ENCODE measurements at regions not wholly inside any gene's neighbourhood (a gene's known extent, or its start where the extent isn't known, plus 50 kb on each side); places are given as distances from the start of the nearest gene placed in this dataset.
"Not testable (repeated sequence)": the region's sequence is repeated elsewhere in the genome, so short reads cannot be mapped to it uniquely, and the experiment has no call there.

- DNase-seq = no peak
Measured at GRCh38 chr12:25424211-25424731, 128.8 kb downstream of the LMNTD1 start.

GRCh38 chr12:25423355-25424050 is 129.6 kb downstream of the LMNTD1 start:
- DNase-seq = no peak

- DNase-seq = no peak
Measured at GRCh38 chr12:25422241-25422640, 130.8 kb downstream of the LMNTD1 start.

- no peak for DNase-seq
Measured at GRCh38 chr12:25421651-25422167, 131.4 kb downstream of the LMNTD1 start.

- no peak for DNase-seq
Measured at GRCh38 chr12:25420116-25420515, 133.0 kb downstream of the LMNTD1 start.

GRCh38 chr12:25419595-25419994 is 133.5 kb downstream of the LMNTD1 start:
- no peak for DNase-seq

GRCh38 chr12:25417071-25417470 is 136.0 kb downstream of the LMNTD1 start:
- DNase-seq = no peak

- no peak for DNase-seq
Measured at GRCh38 chr12:25416516-25416915, 136.6 kb downstream of the LMNTD1 start.

- no peak for DNase-seq
Measured at GRCh38 chr12:25415004-25415403, 138.1 kb downstream of the LMNTD1 start.

GRCh38 chr12:25412735-25413134 is 140.3 kb downstream of the LMNTD1 start:
- DNase-seq = no peak

GRCh38 chr12:25404955-25405354 is 148.1 kb downstream of the LMNTD1 start:
- DNase-seq = no peak

GRCh38 chr12:25401547-25402345 is 151.0 kb upstream of the KRAS start:
- no peak for DNase-seq

GRCh38 chr12:25397001-25397400 is 146.3 kb upstream of the KRAS start:
- no peak for DNase-seq

- no peak for DNase-seq
Measured at GRCh38 chr12:25395227-25395626, 144.5 kb upstream of the KRAS start.

- DNase-seq = not testable (repeated sequence)
Measured at GRCh38 chr12:25394775-25395174, 144.0 kb upstream of the KRAS start.

GRCh38 chr12:25394025-25394424 is 143.3 kb upstream of the KRAS start:
- DNase-seq = no peak

- not testable (repeated sequence) for DNase-seq
Measured at GRCh38 chr12:25391346-25391745, 140.6 kb upstream of the KRAS start.

- no peak for DNase-seq
Measured at GRCh38 chr12:25388183-25388582, 137.5 kb upstream of the KRAS start.

GRCh38 chr12:25387732-25388050 is 137.0 kb upstream of the KRAS start:
- no peak for DNase-seq

- DNase-seq = peak; percentile 90 to 92
Measured at GRCh38 chr12:25386831-25387731, 136.4 kb upstream of the KRAS start.

- no peak for DNase-seq
Measured at GRCh38 chr12:25384893-25385248, 134.1 kb upstream of the KRAS start.

GRCh38 chr12:25384038-25384892 is 133.5 kb upstream of the KRAS start:
- no peak for DNase-seq

Measured in Kasumi-1 (cell line).